H9 (cell line): ENCODE measurements at regions not wholly inside any gene's neighbourhood (a gene's known extent, or its start where the extent isn't known, plus 50 kb on each side); places are given as distances from the start of the nearest gene placed in this dataset.

ENCODE experiments used
- DNase-seq: peaks from one replicate; pipeline ENCODE4 v3.0.0-alpha.2; 2017
- H2AFZ ChIP-seq: one replicate; pipeline ENCODE4 v1.6.1; 2013; ENCODE audit warnings: mild to moderate bottlenecking, low read length, control low read depth, moderate library complexity
- H2AK5ac ChIP-seq: 2 replicates; pipeline ENCODE4 v1.6.1; 2013; ENCODE audit warnings: low read length, control low read depth, mixed read lengths; ENCODE audit not compliant: insufficient read length
- H2BK120ac ChIP-seq: one replicate; pipeline ENCODE4 v1.6.1; 2013; ENCODE audit warnings: low read depth, mild to moderate bottlenecking, low read length, control low read depth, inconsistent platforms; ENCODE audit not compliant: poor library complexity, severe bottlenecking
- H2BK12ac ChIP-seq: 2 replicates; pipeline ENCODE4 v1.6.1; 2013; ENCODE audit warnings: low read length, control low read depth, mixed read lengths, low read depth; ENCODE audit not compliant: insufficient read length
- H2BK15ac ChIP-seq: 2 replicates; pipeline ENCODE4 v1.6.1; 2013; ENCODE audit warnings: low read depth, low read length, control low read depth
- H2BK20ac ChIP-seq: one replicate; pipeline ENCODE4 v1.6.1; 2013; ENCODE audit warnings: low read depth, mild to moderate bottlenecking, low read length, control low read depth, inconsistent platforms; ENCODE audit not compliant: poor library complexity, severe bottlenecking
- H2BK5ac ChIP-seq: 2 replicates; pipeline ENCODE4 v1.6.1; 2013; ENCODE audit warnings: low read length, control low read depth, mixed read lengths; ENCODE audit not compliant: insufficient read length
- H3K14ac ChIP-seq: 2 replicates; pipeline ENCODE4 v1.6.1; 2013; ENCODE audit warnings: low read length, control low read depth; ENCODE audit not compliant: insufficient read depth
- H3K18ac ChIP-seq: 2 replicates; pipeline ENCODE4 v1.6.1; 2013; ENCODE audit warnings: low read depth, mild to moderate bottlenecking, mixed read lengths, low read length, control low read depth; ENCODE audit not compliant: insufficient read length
- H3K23ac ChIP-seq: 2 replicates; pipeline ENCODE4 v1.6.1; 2013; ENCODE audit warnings: low read length, control low read depth, mixed read lengths, low read depth; ENCODE audit not compliant: insufficient read length
- H3K23me2 ChIP-seq: 2 replicates; pipeline ENCODE4 v1.6.1; 2013; ENCODE audit warnings: low read depth, mild to moderate bottlenecking, mixed read lengths, low read length, control low read depth; ENCODE audit not compliant: insufficient read length, poor library complexity, severe bottlenecking
- H3K27ac ChIP-seq: 2 replicates; pipeline ENCODE4 v1.5.1; 2013; ENCODE audit warnings: low read length, control low read depth, mixed read lengths, low read depth; ENCODE audit not compliant: insufficient read length
- H3K27me3 ChIP-seq: 2 replicates; pipeline ENCODE4 v1.6.1; 2013; ENCODE audit warnings: low read length, control low read depth, inconsistent platforms; ENCODE audit not compliant: insufficient read depth
- H3K4ac ChIP-seq: 2 replicates; pipeline ENCODE4 v1.6.1; 2013; ENCODE audit warnings: low read depth, mild to moderate bottlenecking, control low read depth, inconsistent platforms, low read length, moderate library complexity
- H3K4me1 ChIP-seq: 2 replicates; pipeline ENCODE4 v1.6.1; 2013; ENCODE audit warnings: low read length, control low read depth, inconsistent platforms; ENCODE audit not compliant: insufficient read depth
- H3K4me2 ChIP-seq: 2 replicates; pipeline ENCODE4 v1.6.1; 2013; ENCODE audit warnings: low read length, control low read depth, mixed read lengths; ENCODE audit not compliant: insufficient read length, insufficient read depth
- H3K56ac ChIP-seq: 2 replicates; pipeline ENCODE4 v1.6.1; 2013; ENCODE audit warnings: low read depth, mild to moderate bottlenecking, mixed read lengths, low read length, control low read depth; ENCODE audit not compliant: insufficient read length
- H3K79me1 ChIP-seq: 2 replicates; pipeline ENCODE4 v1.6.1; 2013; ENCODE audit warnings: low read depth, mild to moderate bottlenecking, moderate library complexity, low read length, control low read depth, inconsistent platforms; ENCODE audit not compliant: insufficient read depth, poor library complexity, severe bottlenecking
- H3K79me2 ChIP-seq: 2 replicates; pipeline ENCODE4 v1.6.1; 2013; ENCODE audit warnings: low read length, control low read depth, inconsistent platforms; ENCODE audit not compliant: insufficient read depth
- H3K9ac ChIP-seq: 2 replicates; pipeline ENCODE4 v1.6.1; 2013; ENCODE audit warnings: low read length, control low read depth, mixed read lengths; ENCODE audit not compliant: insufficient read length; ENCODE audit errors: extremely low read depth
- H3K9me3 ChIP-seq: one replicate; pipeline ENCODE4 v1.6.1; 2013; ENCODE audit warnings: low read depth, low read length, inconsistent platforms; ENCODE audit not compliant: control insufficient read depth
- H3T11ph ChIP-seq: one replicate; pipeline ENCODE4 v1.6.1; 2013; ENCODE audit warnings: mild to moderate bottlenecking, low read length, control low read depth, inconsistent platforms
- H4K20me1 ChIP-seq: one replicate; pipeline ENCODE4 v1.6.1; 2013; ENCODE audit not compliant: control insufficient read depth, insufficient read length, insufficient read depth
- H4K5ac ChIP-seq: 2 replicates; pipeline ENCODE4 v1.6.1; 2013; ENCODE audit warnings: low read depth, mild to moderate bottlenecking, mixed read lengths, low read length, control low read depth; ENCODE audit not compliant: insufficient read length
- H4K8ac ChIP-seq: replicated peaks from 2 replicates; pipeline ENCODE4 v1.6.1; 2013; ENCODE audit warnings: low read length, control low read depth, mixed read lengths, low read depth; ENCODE audit not compliant: insufficient read length
- H4K91ac ChIP-seq: 2 replicates; pipeline ENCODE4 v1.6.1; 2013; ENCODE audit warnings: low read depth, mild to moderate bottlenecking, moderate library complexity, mixed read lengths, low read length, control low read depth; ENCODE audit not compliant: insufficient read length
- H3K27ac Mint-ChIP-seq, 3 experiments: 2 replicates in 2 of 3; 3 replicates in 1 of 3; pipeline ENCODE4 v1.8.0; 2020 to 2021; ENCODE audit warnings: mixed read lengths in 3 of 3, mild to moderate bottlenecking in 1 of 3, moderate library complexity in 1 of 3
- H3K27me3 Mint-ChIP-seq: 2 replicates; pipeline ENCODE4 v1.8.0; 2021; ENCODE audit warnings: low read depth, mild to moderate bottlenecking, moderate library complexity, mixed read lengths
- H3K36me3 Mint-ChIP-seq, 3 experiments: 2 replicates in 2 of 3; 3 replicates in 1 of 3; pipeline ENCODE4 v1.8.0; 2020 to 2021; ENCODE audit warnings: low read depth in 3 of 3, mixed read lengths in 3 of 3; ENCODE audit not compliant: insufficient read depth in 1 of 3
- H3K4me1 Mint-ChIP-seq, 2 experiments: 2 replicates each; pipeline ENCODE4 v1.8.0; 2020; ENCODE audit warnings: mixed read lengths in 2 of 2
- H3K4me3 Mint-ChIP-seq, 2 experiments: 2 replicates in 1 of 2; 3 replicates in 1 of 2; pipeline ENCODE4 v1.8.0; 2020 to 2021; ENCODE audit warnings: mild to moderate bottlenecking in 2 of 2, mixed read lengths in 2 of 2, moderate library complexity in 1 of 2
- H3K9me3 Mint-ChIP-seq, 2 experiments: 2 replicates in 1 of 2; 3 replicates in 1 of 2; pipeline ENCODE4 v1.8.0; 2020; ENCODE audit warnings: mild to moderate bottlenecking in 2 of 2, mixed read lengths in 2 of 2, moderate library complexity in 1 of 2
- CTCF ChIP-seq: fragments of 200-600 bp; sonication (generic); conservative IDR thresholded peaks from 3 replicates; pipeline ENCODE4 v1.8.0; 2021; ENCODE audit warnings: antibody characterized with exemption, mild to moderate bottlenecking
- WGBS: extraction: QIAGEN DNeasy Blood & Tissue Kit; methylation state at CpG from one replicate; pipeline ENCODE4 v1.1.7; 2013; ENCODE audit warnings: missing lambda C conversion rate, low lambda C conversion rate, mixed read lengths; ENCODE audit not compliant: insufficient read length; ENCODE audit errors: extremely low coverage; 5-methylcytosine and 5-hydroxymethylcytosine counted together

GRCh38 chr4:125760201-125760819 lies 445.6 kb downstream of the FAT4 start:
- no peak overlapping the region for H3K4ac ChIP-seq
- no peak overlapping the region for H3K56ac ChIP-seq
- H3K27me3 ChIP-seq = no peaks in the 10 kb centered on the region
- Mint-ChIP-seq H3K36me3 (no peaks in the 10 kb centered on the region), H3K9me3 (no peaks in the 10 kb centered on the region), H3K27me3 (no peaks in the 10 kb centered on the region), H3K4me3 (no peak overlapping the region), H3K27ac (no peak overlapping the region), H3K4me1 (no peaks in the 10 kb centered on the region)
- H2BK5ac ChIP-seq = no peak overlapping the region
- H2BK15ac ChIP-seq = no peak overlapping the region
- no CpG with 5 or more reads among the region's 2 CpGs for WGBS
- no peak overlapping the region for H2BK12ac ChIP-seq
- no peak overlapping the region for H4K5ac ChIP-seq
- no peak overlapping the region for H2BK120ac ChIP-seq
- no peak overlapping the region for H2AFZ ChIP-seq
- no peak overlapping the region for H3K4me2 ChIP-seq
- H3K27ac ChIP-seq = no peak overlapping the region
- no peaks in the 10 kb centered on the region for H3K23me2 ChIP-seq
- no peak overlapping the region for H4K8ac ChIP-seq
- no peaks in the 10 kb centered on the region for H4K20me1 ChIP-seq
- no peak for TF ChIP-seq CTCF
- H3K79me1 ChIP-seq = no peaks in the 10 kb centered on the region
- H4K91ac ChIP-seq = no peak overlapping the region
- no peak overlapping the region for H2AK5ac ChIP-seq
- no peaks in the 10 kb centered on the region for H3K4me1 ChIP-seq
- DNase-seq = no peak
- no peak overlapping the region for H3K14ac ChIP-seq
- H3K23ac ChIP-seq = no peak overlapping the region
- H3T11ph ChIP-seq = no peak overlapping the region
- H3K9ac ChIP-seq = no peak overlapping the region
- no peaks in the 10 kb centered on the region for H3K79me2 ChIP-seq
- no peak overlapping the region for H3K18ac ChIP-seq
- H3K9me3 ChIP-seq = no peaks in the 10 kb centered on the region
- no peak overlapping the region for H2BK20ac ChIP-seq
